ENCODE measurements at regions not wholly inside any gene's neighbourhood (a gene's known extent, or its start where the extent isn't known, plus 50 kb on each side); places are given as distances from the start of the nearest gene placed in this dataset.

- no peak for TF ChIP-seq CTCF (conservative IDR thresholded peaks at IDR 0.05; ENCODE audit: low read depth, low read length)
- TF ChIP-seq POLR2A (IDR thresholded peaks at IDR 0.05; ENCODE audit: low read depth, low read length), result no peak
- TF ChIP-seq RFX5 (IDR thresholded peaks at IDR 0.05; ENCODE audit: low read depth, low read length), result no peak
- no peak for TF ChIP-seq RAD21 (IDR thresholded peaks at IDR 0.05; ENCODE audit: low read length)
- TF ChIP-seq CEBPB (IDR thresholded peaks at IDR 0.05; ENCODE audit: low read depth, low read length), result no peak
- no peak for TF ChIP-seq MXI1 (IDR thresholded peaks at IDR 0.05; ENCODE audit: borderline replicate concordance, low read depth, low read length)
- no peak for TF ChIP-seq CHD1 (IDR thresholded peaks at IDR 0.05; ENCODE audit: low read depth, low read length)
- no peak for TF ChIP-seq BHLHE40 (IDR thresholded peaks at IDR 0.05; ENCODE audit: low read depth, low read length)
Measured at GRCh38 chr15:35196273-35196672, 111.2 kb upstream of the NANOGP8 start.
